T47D (cell line): ENCODE measurements at regions not wholly inside any gene's neighbourhood (a gene's known extent, or its start where the extent isn't known, plus 50 kb on each side); places are given as distances from the start of the nearest gene placed in this dataset.
"Not testable (repeated sequence)": the region's sequence is repeated elsewhere in the genome, so short reads cannot be mapped to it uniquely, and the experiment has no call there.

ENCODE experiments used
- DNase-seq, 2 experiments: peaks; one replicate each; pipeline versions ENCODE4 v3.0.0 to v3.0.0-alpha.2; 2011 to 2012; ENCODE audit warnings: low read depth in 1 of 2, low spot score in 1 of 2
- JUND ChIP-seq: IDR thresholded peaks from 2 replicates; pipeline ENCODE4 v1.6.1; 2012; ENCODE audit warnings: low read depth
- in situ Hi-C: cut with HindIII; loops from 2 replicates; pipeline ENCODE4 v1.10.0; 2016; ENCODE audit warnings: low sequenced_read_pairs, low pct_unique_long_range_greater_than_20kb

- in situ Hi-C loops, result no loop called here
- peak in 1 of 2 experiments; percentile 32 for DNase-seq
- no peak for TF ChIP-seq JUND
Observed at GRCh38 chr1:184832517-184832916, 77.9 kb upstream of the EDEM3 start.

DNA sequence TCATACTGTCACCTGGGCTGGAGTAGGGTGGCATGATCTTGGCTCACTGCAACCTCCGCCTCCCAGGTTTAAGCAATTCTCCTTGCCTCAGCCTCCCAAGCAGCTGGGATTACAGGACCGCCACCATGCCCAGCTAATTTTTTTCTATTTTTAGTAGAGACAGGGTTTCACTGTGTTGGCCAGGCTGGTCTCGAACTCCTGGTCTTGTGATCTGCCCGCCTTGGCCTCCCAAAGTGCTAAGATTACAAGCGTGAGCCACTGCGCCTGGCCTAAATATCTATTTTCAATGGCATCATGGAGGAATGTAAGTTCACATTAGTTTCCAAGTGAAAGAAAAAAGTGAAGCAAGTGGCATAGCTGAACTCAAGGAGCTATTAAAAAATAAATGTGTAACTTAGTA lies 74.8 kb upstream of the EDEM3 start:
- in situ Hi-C loops, DNase-seq: not testable (repeated sequence)

DNA sequence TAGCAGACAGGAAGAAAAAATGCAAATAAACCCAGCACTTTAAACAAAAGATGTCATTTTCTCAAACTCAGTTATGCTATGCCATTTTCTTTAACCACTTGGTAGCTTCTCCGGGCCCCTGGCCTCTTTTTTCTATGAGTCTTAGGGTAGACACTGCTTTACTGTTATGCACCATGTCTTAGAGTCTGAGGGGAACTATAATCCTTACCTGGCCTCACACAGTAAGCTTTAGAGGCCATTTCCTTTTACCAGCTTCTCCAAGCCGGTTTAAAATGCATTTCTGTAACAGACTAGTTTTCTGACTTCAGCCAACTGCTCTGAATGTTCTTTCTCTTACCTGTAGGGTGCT lies 73.7 kb upstream of the EDEM3 start:
- in situ Hi-C loops, result no loop called here
- no peak for DNase-seq
- no peak for TF ChIP-seq JUND

- DNase-seq, result no peak
- peak; percentile 32; the same call in 1 of the 2 replicates for TF ChIP-seq JUND
- in situ Hi-C loops, result no loop called here
Observed at GRCh38 chr1:184827600-184828368, 73.1 kb upstream of the EDEM3 start.

DNA sequence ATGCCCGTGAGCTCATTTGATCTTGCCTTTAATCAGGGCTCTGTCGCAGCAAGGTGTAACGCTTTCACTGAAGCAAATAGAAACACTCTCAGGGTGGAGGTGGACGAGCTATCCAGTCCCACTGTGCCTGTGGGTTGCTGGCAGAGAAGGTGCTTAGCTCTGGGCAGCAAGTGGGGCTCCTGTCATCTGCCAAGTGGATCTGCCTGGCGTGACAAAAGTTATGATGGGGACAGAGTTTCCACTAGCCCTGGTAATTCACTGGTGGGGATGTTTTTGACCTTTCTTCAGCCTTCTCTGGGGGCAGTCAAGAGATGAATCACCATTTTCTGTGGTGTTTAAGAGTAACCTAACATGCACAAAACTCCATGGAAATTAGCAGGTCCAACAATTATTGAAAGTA lies 71.3 kb upstream of the EDEM3 start:
- in situ Hi-C loops, result no loop called here
- no peak for DNase-seq
- no peak for TF ChIP-seq JUND

DNA sequence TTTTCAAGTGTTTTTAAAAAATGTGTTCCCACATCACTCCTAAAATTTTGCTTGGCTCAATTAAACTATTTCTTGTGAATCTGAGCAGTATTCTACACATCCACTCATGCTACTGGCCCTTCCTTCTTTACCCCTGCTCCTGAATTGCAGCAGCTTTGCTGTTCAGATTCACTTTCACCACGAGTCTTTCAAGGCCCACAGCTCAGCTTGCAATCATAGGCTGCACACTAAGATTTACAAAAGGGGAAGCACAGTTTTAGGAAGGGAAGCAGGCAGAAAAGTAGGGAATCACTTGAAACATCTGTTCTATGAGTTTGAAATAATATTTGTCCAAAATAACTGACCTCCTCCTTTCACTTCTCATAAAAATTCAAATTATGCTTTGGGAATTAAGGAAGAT lies 70.9 kb upstream of the EDEM3 start:
- TF ChIP-seq JUND, result no peak
- DNase-seq, result no peak
- in situ Hi-C loops, result no loop called here

- no peak for TF ChIP-seq JUND
- no peak for DNase-seq
- in situ Hi-C loops, result no loop called here
Observed at GRCh38 chr1:184824691-184825323, 70.1 kb upstream of the EDEM3 start.

GRCh38 chr1:184823080-184823479 lies 68.4 kb upstream of the EDEM3 start:
- no peak for DNase-seq
- in situ Hi-C loops, result no loop called here
- TF ChIP-seq JUND, result no peak

GRCh38 chr1:184822267-184822666 lies 67.6 kb upstream of the EDEM3 start:
- peak in 1 of 2 experiments; percentile 30 for DNase-seq
- TF ChIP-seq JUND, result no peak
- in situ Hi-C loops, result no loop called here

DNA sequence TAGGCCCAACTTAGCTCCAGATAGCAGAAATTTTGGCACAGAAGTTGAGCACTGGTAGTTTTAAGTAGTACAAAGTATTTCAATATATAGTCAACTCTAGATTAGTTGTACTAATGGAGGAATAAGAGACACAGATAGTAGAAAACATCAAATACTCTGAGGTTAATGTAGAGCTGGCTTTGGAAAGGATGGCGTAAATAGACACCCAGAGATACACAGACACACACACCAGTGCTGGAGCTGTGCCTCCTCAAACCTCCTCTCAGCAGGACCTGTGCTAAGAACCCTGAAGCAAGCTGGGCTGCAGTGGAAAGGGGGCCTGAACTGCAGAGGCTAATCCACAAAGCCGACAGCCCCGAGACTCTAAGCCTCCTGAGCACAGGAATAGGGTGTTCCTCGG lies 67.0 kb upstream of the EDEM3 start:
- TF ChIP-seq JUND, result no peak
- DNase-seq, result no peak
- in situ Hi-C loops, result no loop called here

GRCh38 chr1:184820956-184821355 lies 66.3 kb upstream of the EDEM3 start:
- no peak for TF ChIP-seq JUND
- no peak for DNase-seq
- in situ Hi-C loops, result no loop called here

DNA sequence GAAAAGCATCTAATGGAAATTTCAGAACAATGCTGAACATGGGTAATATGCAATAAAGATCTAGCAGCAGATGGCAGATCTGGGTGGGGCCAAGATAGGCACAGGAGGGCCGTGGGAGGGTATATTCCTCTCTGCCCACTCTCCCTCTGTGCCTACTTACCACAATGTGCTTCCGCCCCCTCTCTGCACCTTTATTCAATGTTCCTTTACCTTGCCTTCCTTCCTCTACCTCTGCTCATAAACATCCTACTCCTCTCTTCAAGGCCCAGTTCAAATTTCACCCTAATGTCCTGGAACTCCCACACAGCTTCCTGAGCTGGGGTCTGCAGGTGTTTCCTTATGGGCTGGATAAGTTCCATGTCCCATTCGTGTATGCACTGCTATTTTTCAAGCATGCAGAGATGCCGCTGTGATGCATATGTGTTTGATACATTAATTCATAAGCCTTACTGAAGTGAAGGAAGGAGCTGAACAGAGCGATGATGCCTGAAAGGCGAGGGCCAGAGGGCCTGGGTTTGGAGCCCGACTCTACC lies 65.6 kb upstream of the EDEM3 start:
- in situ Hi-C loops, result no loop called here
- no peak for DNase-seq
- TF ChIP-seq JUND, result no peak

DNA sequence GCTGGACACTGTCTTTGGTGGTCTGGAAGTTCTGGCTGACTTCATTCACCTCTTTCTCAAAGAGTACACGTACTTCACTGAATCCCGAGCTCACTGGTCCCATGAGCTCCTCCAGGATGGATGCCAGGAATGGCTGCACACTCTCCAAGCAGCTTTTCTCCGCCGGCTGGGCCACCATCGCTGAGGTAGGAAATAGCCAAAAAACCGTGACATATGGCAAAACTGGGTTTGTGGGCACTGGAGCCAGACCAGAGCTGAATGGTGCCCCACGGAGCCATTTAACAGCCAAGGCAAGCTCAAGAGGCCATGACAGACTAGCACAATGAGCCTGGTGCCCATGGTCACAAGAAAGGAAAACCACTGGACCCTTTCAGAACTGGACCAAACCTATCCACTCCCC lies 64.0 kb upstream of the EDEM3 start:
- in situ Hi-C loops, result no loop called here
- no peak for DNase-seq
- TF ChIP-seq JUND, result no peak

DNA sequence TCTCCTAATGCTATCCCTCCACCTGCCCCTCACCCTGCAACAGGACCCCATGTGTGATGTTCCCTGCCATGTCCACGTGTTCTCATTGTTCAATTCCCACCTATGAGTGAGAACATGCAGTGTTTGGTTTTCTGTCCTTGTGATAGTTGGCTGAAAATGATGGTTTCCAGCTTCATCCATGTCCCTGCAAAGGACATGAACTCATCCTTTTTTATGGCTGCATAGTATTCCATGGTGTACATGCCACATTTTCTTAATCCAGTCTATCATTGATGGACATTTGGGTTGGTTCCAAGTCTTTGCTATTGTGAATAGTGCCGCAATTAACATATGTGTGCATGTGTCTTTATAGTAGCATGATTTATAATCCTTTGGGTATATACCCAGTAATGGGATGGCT lies 62.3 kb upstream of the EDEM3 start:
- in situ Hi-C loops, DNase-seq: not testable (repeated sequence)
